DMS 273 (cell line): ENCODE measurements at regions not wholly inside any gene's neighbourhood (a gene's known extent, or its start where the extent isn't known, plus 50 kb on each side); places are given as distances from the start of the nearest gene placed in this dataset.

Experiments
- DNase-seq: peaks from one replicate; lab custom pipeline; 2025; ENCODE audit not compliant: unreplicated experiment; lab: John Stamatoyannopoulos, UW

GRCh38 chr3:137201066-137201465 is 243.3 kb downstream of the IL20RB start:
- no peak for DNase-seq

GRCh38 chr3:137202941-137203340 is 245.2 kb downstream of the IL20RB start:
- DNase-seq: no peak

GRCh38 chr3:137204409-137204808 is 246.6 kb downstream of the IL20RB start:
- DNase-seq: peak; percentile 24

- no peak for DNase-seq
These were observed 247.7 kb downstream of the IL20RB start for GRCh38 chr3:137205394-137206045.

GRCh38 chr3:137207616-137208015 is 249.8 kb downstream of the IL20RB start:
- DNase-seq: no peak

GRCh38 chr3:137217733-137218132 is 259.9 kb downstream of the IL20RB start:
- peak; percentile 19 for DNase-seq

GRCh38 chr3:137219801-137220445 is 262.1 kb downstream of the IL20RB start:
- DNase-seq: peak; percentile 28

- no peak for DNase-seq
These were observed 265.0 kb downstream of the IL20RB start for GRCh38 chr3:137222736-137223225.

GRCh38 chr3:137224464-137224863 is 266.7 kb downstream of the IL20RB start:
- DNase-seq: no peak

- no peak for DNase-seq
These were observed 285.1 kb downstream of the IL20RB start for GRCh38 chr3:137242836-137243400.

GRCh38 chr3:137246491-137246890 is 288.7 kb downstream of the IL20RB start:
- DNase-seq: peak; percentile 46

- no peak for DNase-seq
These were observed 291.6 kb downstream of the IL20RB start for GRCh38 chr3:137249311-137249940.

GRCh38 chr3:137259089-137259488 is 301.3 kb downstream of the IL20RB start:
- peak; percentile 31 for DNase-seq

- DNase-seq: peak; percentile 88
These were observed 301.9 kb downstream of the IL20RB start for GRCh38 chr3:137259701-137260100.

GRCh38 chr3:137264071-137264820 is 306.5 kb downstream of the IL20RB start:
- peak; percentile 99 for DNase-seq

GRCh38 chr3:137264843-137265330 is 307.1 kb downstream of the IL20RB start:
- no peak for DNase-seq

- DNase-seq: no peak
These were observed 325.1 kb downstream of the IL20RB start for GRCh38 chr3:137282871-137283270.

- DNase-seq: no peak
These were observed 328.1 kb downstream of the IL20RB start for GRCh38 chr3:137285924-137286323.

GRCh38 chr3:137293086-137293485 is 335.3 kb downstream of the IL20RB start:
- no peak for DNase-seq

- DNase-seq: no peak
These were observed 336.4 kb downstream of the IL20RB start for GRCh38 chr3:137294139-137294538.

- no peak for DNase-seq
These were observed 337.1 kb downstream of the IL20RB start for GRCh38 chr3:137294839-137295238.
